Thyroid gland (tissue), 4 donors: ENCODE measurements at regions not wholly inside any gene's neighbourhood (a gene's known extent, or its start where the extent isn't known, plus 50 kb on each side); places are given as distances from the start of the nearest gene placed in this dataset.

Experiments
- DNase-seq, 2 donors: peaks; one replicate each; pipeline ENCODE4 v3.0.0-alpha.2; 2019
- H3K27ac ChIP-seq, 3 donors: fragments of 200-600 bp; sonication (generic); 1 replicate in 2 of 3; 2 replicates in 1 of 3; pipeline ENCODE4 v1.5.1; 2016 to 2019; ENCODE audit warnings: mild to moderate bottlenecking in 1 of 3, moderate library complexity in 1 of 3
- H3K27me3 ChIP-seq: fragments of 200-600 bp; sonication (generic); one replicate; pipeline ENCODE4 v1.5.1; 2019
- H3K36me3 ChIP-seq, 2 donors: fragments of 200-600 bp; sonication (generic); one replicate each; pipeline ENCODE4 v1.5.1; 2016 to 2019
- H3K4me1 ChIP-seq, 2 donors: fragments of 200-600 bp; sonication (generic); one replicate each; pipeline ENCODE4 v1.5.1; 2017 to 2019
- H3K4me3 ChIP-seq, 3 donors: fragments of 200-600 bp; sonication (generic); replicated peaks in 1 of 3; 1 replicate in 2 of 3; 2 replicates in 1 of 3; pipeline ENCODE4 v1.5.1; 2016; ENCODE audit warnings: mild to moderate bottlenecking in 1 of 3
- H3K9me3 ChIP-seq: fragments of 200-600 bp; sonication (generic); one replicate; pipeline ENCODE4 v1.5.1; 2017
- CTCF ChIP-seq, 6 experiments: fragments of 200-600 bp in 3 of 6; fragments of 450-650 bp in 3 of 6; sonication (generic) in 3 of 6; IDR thresholded peaks; one replicate each; pipeline ENCODE4 v1.5.1; 2016 to 2019; ENCODE audit warnings: antibody characterized with exemption in 6 of 6, mild to moderate bottlenecking in 2 of 6, inconsistent platforms in 1 of 6, moderate library complexity in 1 of 6
- POLR2A ChIP-seq, 2 donors: fragments of 450-650 bp; IDR thresholded peaks; one replicate each; pipeline ENCODE4 v1.6.1; 2017; ENCODE audit warnings: antibody characterized with exemption in 2 of 2, mild to moderate bottlenecking in 2 of 2, moderate library complexity in 1 of 2
- WGBS, 2 donors: methylation state at CpG; one replicate each; pipeline ENCODE4 v1.1.5; 2017; 5-methylcytosine and 5-hydroxymethylcytosine counted together
- intact Hi-C: fragments of 100-400 bp; cut with DNase I; formaldehyde crosslinking; loops from one replicate; pipeline ENCODE4 v1.15.1; 2023

GRCh38 chr22:49380828-49381114 lies 446.9 kb downstream of the BRD1 start:
- WGBS, 2 donors = 50 to 57% methylated on average over 1 of the region's 1 CpG
- H3K27ac ChIP-seq = no peak overlapping the region
- no peaks in the 10 kb centered on the region for H3K4me1 ChIP-seq
- no peak overlapping the region for H3K4me3 ChIP-seq
- intact Hi-C loops = no loop called here
- H3K27me3 ChIP-seq = no peaks in the 10 kb centered on the region
- H3K36me3 ChIP-seq = no peaks in the 10 kb centered on the region
- no peaks in the 10 kb centered on the region for H3K9me3 ChIP-seq
- DNase-seq = no peak
- no peak for TF ChIP-seq POLR2A (IDR thresholded peaks at IDR 0.05)
- TF ChIP-seq CTCF (IDR thresholded peaks at IDR 0.05) = no peak

DNA sequence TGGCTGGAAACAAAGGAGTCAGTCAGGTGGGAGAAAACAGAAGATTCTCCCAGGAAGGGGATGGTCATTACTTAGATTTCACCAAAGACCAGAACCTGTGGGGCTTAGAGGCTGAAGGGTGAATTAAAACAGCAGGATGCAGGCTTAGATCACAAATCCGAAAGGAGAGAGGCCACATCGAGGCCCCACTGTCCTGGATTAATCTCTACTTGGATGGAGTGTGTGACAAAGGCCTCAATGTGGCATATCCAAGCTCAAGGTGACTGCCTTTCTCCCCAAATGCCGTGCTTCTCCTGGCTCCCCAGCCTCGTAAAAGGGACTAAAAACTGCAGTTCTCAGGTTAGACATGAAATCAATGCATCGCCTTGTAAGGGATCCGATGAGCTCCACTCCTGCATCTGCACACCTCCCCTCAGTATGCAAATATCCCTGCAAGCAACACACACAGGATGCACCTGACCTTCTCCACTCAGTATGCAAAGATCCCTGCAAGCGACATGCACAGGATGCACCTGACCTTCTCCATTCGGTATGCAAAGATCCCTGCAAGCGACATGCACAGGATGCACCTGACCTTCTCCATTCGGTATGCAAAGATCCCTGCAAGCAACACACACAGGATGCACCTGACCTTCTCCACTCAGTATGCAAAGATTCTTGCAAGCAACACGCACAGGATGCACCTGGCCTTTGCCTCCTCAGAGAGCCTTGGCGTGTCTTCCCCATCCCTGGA lies 447.4 kb downstream of the BRD1 start:
- DNase-seq = no peak

DNA sequence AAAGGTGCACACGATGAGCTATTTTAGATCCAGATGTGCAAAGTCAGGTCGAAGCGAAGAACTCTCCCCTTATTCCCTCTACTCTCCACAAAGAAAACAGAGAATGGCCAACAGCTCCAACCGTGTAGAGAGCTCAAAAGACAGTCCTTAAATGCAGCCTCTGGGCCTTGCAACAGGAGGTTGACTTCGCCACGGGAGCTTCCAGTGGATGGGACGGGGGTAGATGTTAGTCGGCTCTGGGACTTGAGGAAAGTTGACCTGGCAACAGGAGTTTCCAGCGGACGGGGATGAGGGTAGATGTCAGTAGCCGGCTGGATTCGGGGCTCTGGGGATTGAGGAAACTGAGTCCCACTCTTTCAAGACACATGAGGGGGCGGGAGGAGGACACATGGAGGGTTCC lies 450.4 kb downstream of the BRD1 start:
- DNase-seq = no peak
- Histone ChIP-seq H3K4me1 (no peaks in the 10 kb centered on the region), H3K27me3 (no peaks in the 10 kb centered on the region), H3K36me3 (no peaks in the 10 kb centered on the region), H3K27ac (no peak overlapping the region), H3K9me3 (no peaks in the 10 kb centered on the region), H3K4me3 (no peak overlapping the region)
- intact Hi-C loops = no loop called here
- WGBS, 2 donors = 83 to 86% methylated on average over 13 of the region's 13 CpGs
- TF ChIP-seq CTCF (IDR thresholded peaks at IDR 0.05) (no peak), POLR2A (IDR thresholded peaks at IDR 0.05) (no peak)

More for the DNA sequence above, 447.4 kb downstream of the BRD1 start:
- Histone ChIP-seq H3K4me3 (no peak overlapping the region), H3K27me3 (no peaks in the 10 kb centered on the region), H3K4me1 (no peaks in the 10 kb centered on the region), H3K9me3 (no peaks in the 10 kb centered on the region), H3K27ac (no peak overlapping the region), H3K36me3 (no peaks in the 10 kb centered on the region)
- TF ChIP-seq CTCF (IDR thresholded peaks at IDR 0.05) (no peak), POLR2A (IDR thresholded peaks at IDR 0.05) (no peak)
- 65 to 71% methylated on average over 12 of the region's 12 CpGs for WGBS, 2 donors
- intact Hi-C loops = no loop called here

DNA sequence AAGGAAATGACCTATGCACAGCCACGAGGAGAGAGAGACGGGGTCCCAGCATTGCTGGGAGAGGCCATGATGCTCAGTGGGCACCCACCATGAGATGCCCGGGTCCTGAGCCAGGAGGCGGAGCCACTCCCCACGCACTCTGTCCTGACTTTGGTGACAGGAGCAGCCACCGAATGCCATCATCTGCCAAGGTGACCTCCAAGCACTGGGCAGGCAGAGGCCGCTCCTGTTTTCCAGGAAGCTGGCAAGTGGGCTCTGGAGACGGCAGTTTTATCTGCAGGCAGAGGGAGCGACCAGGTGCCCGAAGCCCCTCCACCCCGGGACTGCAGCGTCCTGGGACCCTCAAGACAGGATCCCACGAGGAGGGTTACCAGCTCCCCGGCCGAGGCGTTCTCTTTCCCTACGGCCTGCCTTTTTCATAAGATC lies 453.9 kb downstream of the BRD1 start:
- Histone ChIP-seq H3K27ac (no peak overlapping the region), H3K36me3 (no peaks in the 10 kb centered on the region), H3K27me3 (no peaks in the 10 kb centered on the region), H3K9me3 (no peaks in the 10 kb centered on the region), H3K4me3 (no peak overlapping the region), H3K4me1 (no peaks in the 10 kb centered on the region)
- DNase-seq = no peak
- 73% methylated on average over 15 to 17 of the region's 17 CpGs for WGBS, 2 donors
- TF ChIP-seq POLR2A (IDR thresholded peaks at IDR 0.05) (no peak), CTCF (IDR thresholded peaks at IDR 0.05) (no peak)
- intact Hi-C loops = no loop called here

- H3K27me3 ChIP-seq = no peaks in the 10 kb centered on the region
- no peak for TF ChIP-seq CTCF (IDR thresholded peaks at IDR 0.05)
- TF ChIP-seq POLR2A (IDR thresholded peaks at IDR 0.05) = no peak
- intact Hi-C loops = no loop called here
- 63 to 76% methylated on average over 6 of the region's 6 CpGs for WGBS, 2 donors
- H3K9me3 ChIP-seq = no peaks in the 10 kb centered on the region
- no peak overlapping the region for H3K27ac ChIP-seq
- H3K4me1 ChIP-seq = no peaks in the 10 kb centered on the region
- no peak for DNase-seq
- no peaks in the 10 kb centered on the region for H3K36me3 ChIP-seq
- H3K4me3 ChIP-seq = no peak overlapping the region
Observed at GRCh38 chr22:49373289-49373666, 454.4 kb downstream of the BRD1 start.
